ENCODE measurements at regions not wholly inside any gene's neighbourhood (a gene's known extent, or its start where the extent isn't known, plus 50 kb on each side); places are given as distances from the start of the nearest gene placed in this dataset.

GRCh38 chr10:131841131-131841660, 59.6 kb upstream of the PPP2R2D start:
- no peaks in the 10 kb centered on the region for H3K27me3 Mint-ChIP-seq (ENCODE audit: low read depth)
- no peaks in the 10 kb centered on the region for H3K4me1 Mint-ChIP-seq (ENCODE audit: low read depth)
- H3K36me3 Mint-ChIP-seq (ENCODE audit: low read depth): no peaks in the 10 kb centered on the region
- no peak overlapping the region for H3K4me3 Mint-ChIP-seq
- H3K27ac Mint-ChIP-seq: no peak overlapping the region
- H3K9me3 Mint-ChIP-seq: no peaks in the 10 kb centered on the region

GRCh38 chr10:131841661-131842139, 59.1 kb upstream of the PPP2R2D start:
- H3K4me3 Mint-ChIP-seq: no peak overlapping the region
- no peaks in the 10 kb centered on the region for H3K27me3 Mint-ChIP-seq (ENCODE audit: low read depth)
- no peaks in the 10 kb centered on the region for H3K36me3 Mint-ChIP-seq (ENCODE audit: low read depth)
- H3K4me1 Mint-ChIP-seq (ENCODE audit: low read depth): no peaks in the 10 kb centered on the region
- H3K27ac Mint-ChIP-seq: no peak overlapping the region
- no peaks in the 10 kb centered on the region for H3K9me3 Mint-ChIP-seq

GRCh38 chr10:131842351-131843088, 58.3 kb upstream of the PPP2R2D start:
- no peaks in the 10 kb centered on the region for H3K36me3 Mint-ChIP-seq (ENCODE audit: low read depth)
- H3K4me3 Mint-ChIP-seq: no peak overlapping the region
- no peaks in the 10 kb centered on the region for H3K9me3 Mint-ChIP-seq
- H3K27ac Mint-ChIP-seq: no peak overlapping the region
- H3K4me1 Mint-ChIP-seq (ENCODE audit: low read depth): no peaks in the 10 kb centered on the region
- no peaks in the 10 kb centered on the region for H3K27me3 Mint-ChIP-seq (ENCODE audit: low read depth)

- Mint-ChIP-seq H3K27ac (no peak overlapping the region), H3K4me1 (ENCODE audit: low read depth) (no peaks in the 10 kb centered on the region), H3K9me3 (no peaks in the 10 kb centered on the region), H3K4me3 (no peak overlapping the region), H3K36me3 (ENCODE audit: low read depth) (no peaks in the 10 kb centered on the region), H3K27me3 (ENCODE audit: low read depth) (no peaks in the 10 kb centered on the region)
Observed at GRCh38 chr10:131843089-131843595, 57.7 kb upstream of the PPP2R2D start.

GRCh38 chr10:131843881-131844284, 56.9 kb upstream of the PPP2R2D start:
- H3K4me1 Mint-ChIP-seq (ENCODE audit: low read depth): no peaks in the 10 kb centered on the region
- no peak overlapping the region for H3K4me3 Mint-ChIP-seq

GRCh38 chr10:131844529-131845084, 56.2 kb upstream of the PPP2R2D start:
- Mint-ChIP-seq H3K9me3 (no peaks in the 10 kb centered on the region), H3K27ac (no peak overlapping the region), H3K4me1 (ENCODE audit: low read depth) (no peaks in the 10 kb centered on the region), H3K27me3 (ENCODE audit: low read depth) (no peaks in the 10 kb centered on the region), H3K4me3 (no peak overlapping the region), H3K36me3 (ENCODE audit: low read depth) (no peaks in the 10 kb centered on the region)

More at GRCh38 chr10:131843881-131844284, 56.9 kb upstream of the PPP2R2D start:
- no peaks in the 10 kb centered on the region for H3K27me3 Mint-ChIP-seq (ENCODE audit: low read depth)
- H3K27ac Mint-ChIP-seq: no peak overlapping the region
- H3K9me3 Mint-ChIP-seq: no peaks in the 10 kb centered on the region
- no peaks in the 10 kb centered on the region for H3K36me3 Mint-ChIP-seq (ENCODE audit: low read depth)

- no peak overlapping the region for H3K4me3 Mint-ChIP-seq
- H3K27me3 Mint-ChIP-seq (ENCODE audit: low read depth): no peaks in the 10 kb centered on the region
- no peaks in the 10 kb centered on the region for H3K36me3 Mint-ChIP-seq (ENCODE audit: low read depth)
- H3K4me1 Mint-ChIP-seq (ENCODE audit: low read depth): no peaks in the 10 kb centered on the region
- H3K9me3 Mint-ChIP-seq: peaks cover 2% of the 10 kb centered on the region
- H3K27ac Mint-ChIP-seq: no peak overlapping the region
Observed at GRCh38 chr10:131845505-131846239, 55.1 kb upstream of the PPP2R2D start.

- no peak overlapping the region for H3K4me3 Mint-ChIP-seq
- no peaks in the 10 kb centered on the region for H3K36me3 Mint-ChIP-seq (ENCODE audit: low read depth)
- H3K4me1 Mint-ChIP-seq (ENCODE audit: low read depth): no peaks in the 10 kb centered on the region
- H3K9me3 Mint-ChIP-seq: peaks cover 9% of the 10 kb centered on the region
- no peaks in the 10 kb centered on the region for H3K27me3 Mint-ChIP-seq (ENCODE audit: low read depth)
- H3K27ac Mint-ChIP-seq: peak overlapping the region; percentile 45
Observed at GRCh38 chr10:131846240-131847101, 54.3 kb upstream of the PPP2R2D start.

- H3K27me3 Mint-ChIP-seq (ENCODE audit: low read depth): no peaks in the 10 kb centered on the region
- peaks cover 9% of the 10 kb centered on the region for H3K9me3 Mint-ChIP-seq
- no peak overlapping the region for H3K4me3 Mint-ChIP-seq
- H3K4me1 Mint-ChIP-seq (ENCODE audit: low read depth): no peaks in the 10 kb centered on the region
- H3K27ac Mint-ChIP-seq: no peak overlapping the region
- no peaks in the 10 kb centered on the region for H3K36me3 Mint-ChIP-seq (ENCODE audit: low read depth)
Observed at GRCh38 chr10:131847241-131847783, 53.5 kb upstream of the PPP2R2D start.

GRCh38 chr10:131848296-131848695, 52.5 kb upstream of the PPP2R2D start:
- Mint-ChIP-seq H3K36me3 (ENCODE audit: low read depth) (no peaks in the 10 kb centered on the region), H3K9me3 (peaks cover 9% of the 10 kb centered on the region), H3K27ac (no peak overlapping the region), H3K27me3 (ENCODE audit: low read depth) (no peaks in the 10 kb centered on the region), H3K4me3 (no peak overlapping the region), H3K4me1 (ENCODE audit: low read depth) (no peaks in the 10 kb centered on the region)

- H3K36me3 Mint-ChIP-seq (ENCODE audit: low read depth): no peaks in the 10 kb centered on the region
- H3K27ac Mint-ChIP-seq: no peak overlapping the region
- peaks cover 9% of the 10 kb centered on the region for H3K9me3 Mint-ChIP-seq
- no peaks in the 10 kb centered on the region for H3K4me1 Mint-ChIP-seq (ENCODE audit: low read depth)
- no peaks in the 10 kb centered on the region for H3K27me3 Mint-ChIP-seq (ENCODE audit: low read depth)
- H3K4me3 Mint-ChIP-seq: no peak overlapping the region
Observed at GRCh38 chr10:131848741-131849590, 51.8 kb upstream of the PPP2R2D start.

- no peaks in the 10 kb centered on the region for H3K4me1 Mint-ChIP-seq (ENCODE audit: low read depth)
- no peaks in the 10 kb centered on the region for H3K36me3 Mint-ChIP-seq (ENCODE audit: low read depth)
- H3K27ac Mint-ChIP-seq: no peak overlapping the region
- no peaks in the 10 kb centered on the region for H3K27me3 Mint-ChIP-seq (ENCODE audit: low read depth)
- H3K9me3 Mint-ChIP-seq: peaks cover 9% of the 10 kb centered on the region
- no peak overlapping the region for H3K4me3 Mint-ChIP-seq
Observed at GRCh38 chr10:131849591-131850382, 51.0 kb upstream of the PPP2R2D start.
